Muscle of leg (tissue), 3 donors: ENCODE measurements at regions not wholly inside any gene's neighbourhood (a gene's known extent, or its start where the extent isn't known, plus 50 kb on each side); places are given as distances from the start of the nearest gene placed in this dataset.

Experiments used
- DNase-seq: peaks from one replicate; pipeline ENCODE4 v3.0.0; 2013
- H3K27ac ChIP-seq: one replicate; pipeline ENCODE4 v1.5.1; 2013; ENCODE audit warnings: mild to moderate bottlenecking, low read length, control low read depth
- H3K27me3 ChIP-seq: one replicate; pipeline ENCODE4 v1.6.1; 2013; ENCODE audit warnings: low read length; ENCODE audit not compliant: control insufficient read depth, insufficient read depth
- H3K36me3 ChIP-seq: one replicate; pipeline ENCODE4 v1.6.1; 2013; ENCODE audit warnings: low read length; ENCODE audit not compliant: control insufficient read depth, insufficient read depth
- H3K4me1 ChIP-seq: one replicate; pipeline ENCODE4 v1.6.1; 2013; ENCODE audit warnings: low read length; ENCODE audit not compliant: control insufficient read depth, insufficient read depth
- H3K4me3 ChIP-seq: one replicate; pipeline ENCODE4 v1.5.1; 2013; ENCODE audit warnings: low read length, control low read depth
- H3K9me3 ChIP-seq: replicated peaks from 2 replicates; pipeline ENCODE4 v1.6.1; 2013; ENCODE audit warnings: low read depth, low read length; ENCODE audit not compliant: control insufficient read depth
- WGBS: methylation state at CpG from one replicate; pipeline ENCODE4 v1.1.5; 2013; ENCODE audit warnings: missing lambda C conversion rate; ENCODE audit not compliant: insufficient coverage; 5-methylcytosine and 5-hydroxymethylcytosine counted together

GRCh38 chr3:69510481-69511030, 124.7 kb upstream of the FRMD4B start:
- Histone ChIP-seq H3K36me3 (no peaks in the 10 kb centered on the region), H3K4me1 (peaks cover 12% of the 10 kb centered on the region), H3K27me3 (no peaks in the 10 kb centered on the region), H3K4me3 (no peak overlapping the region), H3K27ac (no peak overlapping the region), H3K9me3 (peaks cover 12% of the 10 kb centered on the region)
- DNase-seq = peak; percentile 34
- WGBS = 20% methylated on average over 1 of the region's 3 CpGs

GRCh38 chr3:69509288-69509687, 123.4 kb upstream of the FRMD4B start:
- WGBS = 40% methylated on average over 1 of the region's 3 CpGs
- H3K27me3 ChIP-seq = no peaks in the 10 kb centered on the region
- DNase-seq = no peak
- peaks cover 12% of the 10 kb centered on the region for H3K4me1 ChIP-seq
- no peak overlapping the region for H3K4me3 ChIP-seq
- H3K36me3 ChIP-seq = no peaks in the 10 kb centered on the region
- H3K9me3 ChIP-seq = peaks cover 7% of the 10 kb centered on the region
- no peak overlapping the region for H3K27ac ChIP-seq

GRCh38 chr3:69505770-69506407, 120.0 kb upstream of the FRMD4B start:
- WGBS = no CpG with 5 or more reads among the region's 7 CpGs

GRCh38 chr3:69504232-69504631, 118.3 kb upstream of the FRMD4B start:
- WGBS = no CpG with 5 or more reads among the region's 3 CpGs

More at GRCh38 chr3:69505770-69506407, 120.0 kb upstream of the FRMD4B start:
- H3K27ac ChIP-seq = peak overlapping the region; percentile 69
- H3K4me3 ChIP-seq = no peak overlapping the region
- H3K4me1 ChIP-seq = peaks cover 10% of the 10 kb centered on the region
- no peaks in the 10 kb centered on the region for H3K36me3 ChIP-seq
- DNase-seq = peak; percentile 66
- H3K27me3 ChIP-seq = no peaks in the 10 kb centered on the region
- no peaks in the 10 kb centered on the region for H3K9me3 ChIP-seq

GRCh38 chr3:69500604-69501003, 114.7 kb upstream of the FRMD4B start:
- H3K27ac ChIP-seq = peak overlapping the region; percentile 6
- WGBS = no CpG with 5 or more reads among the region's 5 CpGs
- H3K9me3 ChIP-seq = no peaks in the 10 kb centered on the region
- no peaks in the 10 kb centered on the region for H3K27me3 ChIP-seq
- H3K4me1 ChIP-seq = peaks cover 9% of the 10 kb centered on the region
- H3K4me3 ChIP-seq = no peak overlapping the region
- no peaks in the 10 kb centered on the region for H3K36me3 ChIP-seq
- peak; percentile 73 for DNase-seq

More at GRCh38 chr3:69504232-69504631, 118.3 kb upstream of the FRMD4B start:
- Histone ChIP-seq H3K27me3 (no peaks in the 10 kb centered on the region), H3K27ac (no peak overlapping the region), H3K4me3 (no peak overlapping the region), H3K36me3 (no peaks in the 10 kb centered on the region), H3K4me1 (peaks cover 15% of the 10 kb centered on the region), H3K9me3 (no peaks in the 10 kb centered on the region)
- DNase-seq = no peak

GRCh38 chr3:69499899-69500421, 114.1 kb upstream of the FRMD4B start:
- no peaks in the 10 kb centered on the region for H3K27me3 ChIP-seq
- WGBS = 45% methylated on average over 8 of the region's 9 CpGs
- H3K27ac ChIP-seq = no peak overlapping the region
- H3K4me3 ChIP-seq = no peak overlapping the region
- peaks cover 9% of the 10 kb centered on the region for H3K4me1 ChIP-seq
- no peaks in the 10 kb centered on the region for H3K9me3 ChIP-seq
- peak; percentile 46 for DNase-seq
- no peaks in the 10 kb centered on the region for H3K36me3 ChIP-seq

GRCh38 chr3:69499422-69499821, 113.5 kb upstream of the FRMD4B start:
- DNase-seq = no peak
- no peak overlapping the region for H3K27ac ChIP-seq
- H3K9me3 ChIP-seq = no peaks in the 10 kb centered on the region
- peaks cover 9% of the 10 kb centered on the region for H3K4me1 ChIP-seq
- no CpG with 5 or more reads among the region's 3 CpGs for WGBS
- no peaks in the 10 kb centered on the region for H3K27me3 ChIP-seq
- no peak overlapping the region for H3K4me3 ChIP-seq
- no peaks in the 10 kb centered on the region for H3K36me3 ChIP-seq

GRCh38 chr3:69496856-69497255, 111.0 kb upstream of the FRMD4B start:
- Histone ChIP-seq H3K27me3 (no peaks in the 10 kb centered on the region), H3K36me3 (no peaks in the 10 kb centered on the region), H3K4me3 (no peak overlapping the region), H3K4me1 (peaks cover 9% of the 10 kb centered on the region), H3K27ac (no peak overlapping the region), H3K9me3 (no peaks in the 10 kb centered on the region)
- WGBS = no CpG with 5 or more reads among the region's 3 CpGs
- no peak for DNase-seq

- peaks cover 2% of the 10 kb centered on the region for H3K4me1 ChIP-seq
- no peak for DNase-seq
Measured at GRCh38 chr3:69494185-69494584, 108.3 kb upstream of the FRMD4B start.

GRCh38 chr3:69493157-69493556, 107.3 kb upstream of the FRMD4B start:
- peaks cover 2% of the 10 kb centered on the region for H3K4me1 ChIP-seq
- no CpG with 5 or more reads among the region's 3 CpGs for WGBS
- DNase-seq = no peak
- no peak overlapping the region for H3K27ac ChIP-seq
- no peak overlapping the region for H3K4me3 ChIP-seq
- H3K27me3 ChIP-seq = no peaks in the 10 kb centered on the region
- no peaks in the 10 kb centered on the region for H3K9me3 ChIP-seq
- H3K36me3 ChIP-seq = no peaks in the 10 kb centered on the region

More at GRCh38 chr3:69494185-69494584, 108.3 kb upstream of the FRMD4B start:
- Histone ChIP-seq H3K36me3 (no peaks in the 10 kb centered on the region), H3K9me3 (no peaks in the 10 kb centered on the region), H3K27ac (no peak overlapping the region), H3K4me3 (no peak overlapping the region), H3K27me3 (no peaks in the 10 kb centered on the region)
- WGBS = 89% methylated on average over 1 of the region's 3 CpGs
